ENCODE measurements at regions not wholly inside any gene's neighbourhood (a gene's known extent, or its start where the extent isn't known, plus 50 kb on each side); places are given as distances from the start of the nearest gene placed in this dataset.

- TF ChIP-seq EZH2phosphoT487 (IDR thresholded peaks at IDR 0.05; ENCODE audit: borderline replicate concordance, low read length) (no peak), CTCF (conservative IDR thresholded peaks at IDR 0.05; ENCODE audit: low read depth, low read length) (no peak), EZH2 (IDR thresholded peaks at IDR 0.05; ENCODE audit: low read length, unreplicated experiment) (no peak)
Measured at GRCh38 chr6:149149653-149150052, 167.9 kb upstream of the TAB2 start.
